A673 (cell line): ENCODE measurements at regions not wholly inside any gene's neighbourhood (a gene's known extent, or its start where the extent isn't known, plus 50 kb on each side); places are given as distances from the start of the nearest gene placed in this dataset.

Source experiments
- BruUV-seq: library from RNA; stranded (reverse); fragments of 400-500 nt; replicated peaks from 2 replicates; lab custom pipeline; 2021; lab: Mats Ljungman, UMichigan
- CTCF ChIA-PET: fragments of 300-600 bp; sonication (Branson Sonifier 250); formaldehyde crosslinking; loops from one replicate; lab custom pipeline; 2022; ENCODE audit warnings: antibody characterized with exemption; lab: Charles Lee
- POLR2A ChIA-PET: fragments of 300-600 bp; sonication (Branson Sonifier 250); formaldehyde crosslinking; loops from one replicate; lab custom pipeline; 2022; ENCODE audit warnings: antibody characterized with exemption; ENCODE audit not compliant: low non-redundant PET; lab: Charles Lee
- DNase-seq: peaks from one replicate; pipeline ENCODE4 v3.0.0-alpha.2; 2015; ENCODE audit warnings: low spot score
- H3K27ac ChIP-seq: fragments of 200-600 bp; sonication (generic); 2 replicates; pipeline ENCODE4 v1.5.1; 2016; ENCODE audit warnings: mixed run types, low read depth, mild to moderate bottlenecking, mixed read lengths, antibody characterized with exemption, low read length; ENCODE audit not compliant: poor library complexity, severe bottlenecking
- H3K27me3 ChIP-seq: fragments of 200-600 bp; sonication (generic); replicated peaks from 2 replicates; pipeline ENCODE4 v1.6.1; 2017; ENCODE audit warnings: mixed run types, low read depth, mild to moderate bottlenecking, mixed read lengths, antibody characterized with exemption, low read length; ENCODE audit not compliant: insufficient read depth, poor library complexity
- H3K36me3 ChIP-seq: fragments of 200-600 bp; sonication (generic); 2 replicates; pipeline ENCODE4 v1.6.1; 2016; ENCODE audit warnings: mixed run types, mild to moderate bottlenecking, mixed read lengths, antibody characterized with exemption, low read length; ENCODE audit not compliant: insufficient read depth, poor library complexity, severe bottlenecking
- H3K4me1 ChIP-seq: fragments of 200-600 bp; sonication (generic); 2 replicates; pipeline ENCODE4 v1.6.1; 2017; ENCODE audit warnings: mixed run types, mild to moderate bottlenecking, mixed read lengths, antibody characterized with exemption, low read length; ENCODE audit not compliant: insufficient read depth, poor library complexity, severe bottlenecking
- H3K4me3 ChIP-seq: fragments of 200-600 bp; sonication (generic); 2 replicates; pipeline ENCODE4 v1.5.1; 2016; ENCODE audit warnings: low read depth, mixed run types, mild to moderate bottlenecking, mixed read lengths, low read length; ENCODE audit not compliant: poor library complexity, severe bottlenecking
- H3K9me3 ChIP-seq: fragments of 200-600 bp; sonication (generic); 2 replicates; pipeline ENCODE4 v1.6.1; 2016; ENCODE audit warnings: mixed run types, low read depth, mild to moderate bottlenecking, mixed read lengths, antibody characterized with exemption, low read length; ENCODE audit not compliant: poor library complexity, severe bottlenecking
- EZH2 ChIP-seq: fragments of 200-600 bp; sonication (generic); IDR thresholded peaks from 2 replicates; pipeline ENCODE4 v1.6.1; 2017; ENCODE audit warnings: borderline replicate concordance, low read depth, mild to moderate bottlenecking, mixed read lengths, antibody characterized with exemption, low read length; ENCODE audit not compliant: poor library complexity, severe bottlenecking
- intact Hi-C: fragments of 100-400 bp; cut with micrococcal nuclease; formaldehyde crosslinking; loops from one replicate; pipeline ENCODE4 v1.10.0; 2022; ENCODE audit not compliant: unreplicated experiment
- TF ChIP-seq, protein P1 (sequence below): fragments of 300-800, 200-600 bp; sonication (generic); conservative IDR thresholded peaks from 2 replicates; pipeline ENCODE4 v1.5.1; 2017; ENCODE audit warnings: low read depth, mild to moderate bottlenecking, antibody characterized with exemption, low read length, moderate library complexity, mixed read lengths

DNA sequence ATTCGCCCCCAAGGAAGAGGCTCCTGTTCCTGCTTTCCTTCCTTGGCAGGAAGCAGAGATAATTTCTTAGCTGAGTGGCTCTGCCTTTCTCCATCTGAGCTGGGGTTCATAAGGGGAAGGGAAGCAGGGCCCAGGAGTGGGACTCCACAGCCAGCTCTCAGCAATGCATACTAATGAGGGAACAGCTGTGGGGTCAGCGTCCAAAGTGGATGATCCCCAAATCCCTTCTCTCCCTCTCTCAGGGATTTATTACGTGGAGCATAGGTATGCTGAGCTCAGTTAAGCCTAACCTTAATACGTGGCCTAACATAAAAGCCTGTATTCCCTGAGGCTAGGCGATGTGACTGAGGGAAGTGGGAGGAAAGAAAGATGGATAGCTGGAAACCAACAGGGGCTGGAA, 87.3 kb upstream of the CTTNBP2NL start:
- CTCF ChIA-PET, result interaction anchor here (1.6 kb wide), 1 partner anchor 10 kb away, joined by 3 read pairs; no protein-coding TSS in a partner anchor

DNA sequence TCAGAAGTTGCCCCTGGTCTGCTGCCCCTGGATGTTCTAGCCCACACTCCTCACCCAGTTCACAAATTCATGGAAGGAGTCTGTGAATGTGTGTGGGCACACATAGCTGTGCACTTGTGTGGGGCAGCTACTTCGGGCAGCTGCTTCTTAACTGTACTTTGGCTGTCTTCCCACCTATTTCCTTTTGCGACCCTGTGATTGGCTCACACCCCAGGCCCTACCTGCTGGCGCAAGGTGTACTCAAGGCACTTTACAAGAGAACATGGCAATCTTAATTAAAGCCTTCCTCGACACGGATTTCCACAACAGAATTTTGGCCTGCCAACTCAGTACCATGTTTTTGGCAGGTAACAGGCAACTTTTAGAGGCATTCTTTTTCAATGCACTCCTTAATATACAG, 86.5 kb upstream of the CTTNBP2NL start:
- no peaks in the 10 kb centered on the region for H3K9me3 ChIP-seq
- BruUV-seq, result no TSS peak
- ChIA-PET POLR2A (no interaction called here), CTCF (no interaction called here)
- H3K27me3 ChIP-seq, result peaks cover 80% of the 10 kb centered on the region
- no peak overlapping the region for H3K4me3 ChIP-seq
- TF ChIP-seq EZH2, result no peak
- TF ChIP-seq, protein P1, sequence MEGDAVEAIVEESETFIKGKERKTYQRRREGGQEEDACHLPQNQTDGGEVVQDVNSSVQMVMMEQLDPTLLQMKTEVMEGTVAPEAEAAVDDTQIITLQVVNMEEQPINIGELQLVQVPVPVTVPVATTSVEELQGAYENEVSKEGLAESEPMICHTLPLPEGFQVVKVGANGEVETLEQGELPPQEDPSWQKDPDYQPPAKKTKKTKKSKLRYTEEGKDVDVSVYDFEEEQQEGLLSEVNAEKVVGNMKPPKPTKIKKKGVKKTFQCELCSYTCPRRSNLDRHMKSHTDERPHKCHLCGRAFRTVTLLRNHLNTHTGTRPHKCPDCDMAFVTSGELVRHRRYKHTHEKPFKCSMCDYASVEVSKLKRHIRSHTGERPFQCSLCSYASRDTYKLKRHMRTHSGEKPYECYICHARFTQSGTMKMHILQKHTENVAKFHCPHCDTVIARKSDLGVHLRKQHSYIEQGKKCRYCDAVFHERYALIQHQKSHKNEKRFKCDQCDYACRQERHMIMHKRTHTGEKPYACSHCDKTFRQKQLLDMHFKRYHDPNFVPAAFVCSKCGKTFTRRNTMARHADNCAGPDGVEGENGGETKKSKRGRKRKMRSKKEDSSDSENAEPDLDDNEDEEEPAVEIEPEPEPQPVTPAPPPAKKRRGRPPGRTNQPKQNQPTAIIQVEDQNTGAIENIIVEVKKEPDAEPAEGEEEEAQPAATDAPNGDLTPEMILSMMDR, result no peak
- intact Hi-C loops, result no loop called here
- no peak for DNase-seq
- no peaks in the 10 kb centered on the region for H3K36me3 ChIP-seq
- H3K4me1 ChIP-seq, result no peaks in the 10 kb centered on the region
- no peak overlapping the region for H3K27ac ChIP-seq

More for the DNA sequence above, 87.3 kb upstream of the CTTNBP2NL start:
- POLR2A ChIA-PET, result no interaction called here
- Histone ChIP-seq H3K27ac (no peak overlapping the region), H3K4me3 (no peak overlapping the region), H3K4me1 (no peaks in the 10 kb centered on the region), H3K9me3 (no peaks in the 10 kb centered on the region), H3K27me3 (peaks cover 85% of the 10 kb centered on the region), H3K36me3 (no peaks in the 10 kb centered on the region)
- TF ChIP-seq EZH2, result no peak
- TF ChIP-seq, protein P1, result no peak
- intact Hi-C loops, result no loop called here
- DNase-seq, result no peak
- BruUV-seq, result no TSS peak

DNA sequence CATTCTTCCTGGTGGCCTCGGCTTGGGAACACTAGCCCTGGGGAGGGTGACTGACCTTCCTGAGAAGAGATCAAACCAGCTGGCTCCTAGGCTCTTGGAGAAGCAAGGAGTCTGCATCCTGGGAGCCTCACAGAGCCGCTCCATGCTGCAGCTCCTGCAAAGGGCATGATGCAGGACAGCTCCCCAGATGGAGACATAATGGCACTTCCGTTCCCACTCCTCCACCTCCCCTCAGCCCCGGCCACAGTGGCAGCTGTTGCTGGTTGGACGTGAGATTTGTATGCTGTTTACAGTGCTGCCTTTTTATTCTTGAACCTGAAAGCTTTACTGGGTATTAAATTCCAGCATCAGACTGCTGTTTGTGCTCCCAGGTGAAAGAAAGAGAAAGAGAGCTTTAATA, 83.7 kb upstream of the CTTNBP2NL start:
- H3K9me3 ChIP-seq, result no peaks in the 10 kb centered on the region
- H3K4me3 ChIP-seq, result no peak overlapping the region
- TF ChIP-seq, protein P1, result no peak
- no peak for TF ChIP-seq EZH2
- CTCF ChIA-PET, result no interaction called here
- intact Hi-C loops, result no loop called here
- no peak for DNase-seq
- H3K36me3 ChIP-seq, result no peaks in the 10 kb centered on the region
- no TSS peak for BruUV-seq
- POLR2A ChIA-PET, result interaction anchor here (0.5 kb wide), 1 partner anchor 667 kb away, joined by 4 read pairs; no protein-coding TSS in a partner anchor
- H3K27me3 ChIP-seq, result peaks cover 79% of the 10 kb centered on the region
- no peaks in the 10 kb centered on the region for H3K4me1 ChIP-seq
- H3K27ac ChIP-seq, result no peak overlapping the region
